ENCODE measurements at regions not wholly inside any gene's neighbourhood (a gene's known extent, or its start where the extent isn't known, plus 50 kb on each side); places are given as distances from the start of the nearest gene placed in this dataset.

GRCh38 chr11:90844041-90844440 is 621.2 kb upstream of the CHORDC1 start:
- intact Hi-C loops (cut with DNase I), result no loop called here
- DNase-seq (ENCODE audit: missing footprints), result no peak
- ATAC-seq, result no peak

GRCh38 chr11:90842681-90843080 is 619.8 kb upstream of the CHORDC1 start:
- intact Hi-C loops (cut with DNase I), result no loop called here
- DNase-seq (ENCODE audit: missing footprints), result no peak
- ATAC-seq, result no peak

- DNase-seq (ENCODE audit: missing footprints), result no peak
- intact Hi-C loops (cut with DNase I), result no loop called here
- ATAC-seq, result no peak
Measured at GRCh38 chr11:90840071-90840470, 617.2 kb upstream of the CHORDC1 start.

GRCh38 chr11:90836031-90836430 is 613.2 kb upstream of the CHORDC1 start:
- DNase-seq (ENCODE audit: missing footprints), result no peak
- intact Hi-C loops (cut with DNase I), result no loop called here
- ATAC-seq, result no peak

- DNase-seq (ENCODE audit: missing footprints), result no peak
- no peak for ATAC-seq
- intact Hi-C loops (cut with DNase I), result no loop called here
Measured at GRCh38 chr11:90823446-90823845, 600.6 kb upstream of the CHORDC1 start.

- intact Hi-C loops (cut with DNase I), result no loop called here
- ATAC-seq, result no peak
- DNase-seq (ENCODE audit: missing footprints), result no peak
Measured at GRCh38 chr11:90822996-90823395, 600.1 kb upstream of the CHORDC1 start.

DNA sequence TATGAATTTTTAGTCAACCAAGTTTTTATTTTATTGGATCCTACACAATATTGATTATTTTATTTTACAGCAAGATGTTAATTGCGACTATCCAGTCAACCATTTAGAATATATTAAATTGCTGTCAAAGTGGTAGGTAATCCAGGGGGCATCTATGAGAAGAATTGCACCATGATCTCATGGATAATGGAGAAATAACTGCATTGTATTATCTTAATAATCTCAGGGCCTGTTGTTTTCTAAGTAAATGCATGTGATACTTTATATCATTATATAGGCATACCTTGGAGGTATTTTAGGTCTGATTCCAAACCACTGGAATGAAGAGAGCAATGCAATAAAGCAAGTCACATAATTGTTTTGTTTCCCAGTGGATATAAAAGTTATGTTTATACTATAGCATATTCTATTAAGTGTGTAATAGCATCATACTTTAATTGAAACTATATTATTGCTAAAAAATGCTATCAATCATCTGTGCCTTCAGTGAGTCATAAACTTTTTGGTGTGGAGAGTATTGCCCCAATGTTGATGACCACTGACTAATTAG is 595.4 kb upstream of the CHORDC1 start:
- no peak for DNase-seq (ENCODE audit: missing footprints)
- ATAC-seq, result no peak
- intact Hi-C loops (cut with DNase I), result no loop called here

DNA sequence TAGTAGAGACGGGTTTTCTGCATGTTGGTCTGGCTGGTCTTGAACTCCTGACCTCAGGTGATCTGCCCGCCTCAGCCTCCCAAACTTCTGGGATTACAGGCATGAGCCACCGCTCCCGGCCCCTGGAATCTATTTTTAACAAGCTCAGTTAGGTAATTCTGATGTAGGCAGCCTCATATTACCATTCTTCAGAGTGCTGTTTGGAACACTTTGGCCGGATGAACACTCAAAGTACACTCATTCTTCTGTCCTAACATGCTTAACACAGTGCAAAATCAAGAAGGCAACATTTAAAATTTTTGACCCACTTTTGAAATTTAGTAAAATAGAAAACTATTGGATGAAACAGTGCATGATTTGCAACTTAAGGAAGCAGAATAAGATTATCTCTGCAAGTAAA is 586.7 kb upstream of the CHORDC1 start:
- ATAC-seq (no peak), DNase-seq (ENCODE audit: missing footprints) (no peak)
- intact Hi-C loops (cut with DNase I), result no loop called here

- DNase-seq (ENCODE audit: missing footprints), result no peak
- intact Hi-C loops (cut with DNase I), result no loop called here
- ATAC-seq, result no peak
Measured at GRCh38 chr11:90805172-90805571, 582.3 kb upstream of the CHORDC1 start.

DNA sequence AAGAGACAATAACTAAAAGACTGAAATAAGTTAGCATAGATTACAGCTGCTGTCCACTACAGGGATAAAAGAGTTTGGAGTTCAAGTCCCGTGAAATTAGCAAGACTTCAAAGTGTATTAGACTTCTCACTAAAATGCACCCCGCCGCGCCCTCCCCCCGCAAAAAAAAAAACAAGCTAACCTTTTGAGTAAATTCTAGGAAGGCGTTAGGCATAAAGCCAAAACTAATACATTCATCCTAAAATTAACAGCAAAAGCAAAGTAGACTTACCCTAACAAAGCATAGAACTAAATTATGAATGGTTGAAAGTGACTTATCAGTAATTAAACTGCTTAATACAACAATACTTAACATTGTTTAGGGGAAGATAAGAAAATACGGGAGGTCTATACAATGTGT is 581.0 kb upstream of the CHORDC1 start:
- ATAC-seq, result no peak
- intact Hi-C loops (cut with DNase I), result no loop called here
- no peak for DNase-seq (ENCODE audit: missing footprints)

GRCh38 chr11:90803366-90803765 is 580.5 kb upstream of the CHORDC1 start:
- no peak for DNase-seq (ENCODE audit: missing footprints)
- ATAC-seq, result no peak
- intact Hi-C loops (cut with DNase I), result no loop called here

- intact Hi-C loops (cut with DNase I), result no loop called here
- no peak for DNase-seq (ENCODE audit: missing footprints)
- ATAC-seq, result no peak
Measured at GRCh38 chr11:90798769-90799168, 575.9 kb upstream of the CHORDC1 start.

DNA sequence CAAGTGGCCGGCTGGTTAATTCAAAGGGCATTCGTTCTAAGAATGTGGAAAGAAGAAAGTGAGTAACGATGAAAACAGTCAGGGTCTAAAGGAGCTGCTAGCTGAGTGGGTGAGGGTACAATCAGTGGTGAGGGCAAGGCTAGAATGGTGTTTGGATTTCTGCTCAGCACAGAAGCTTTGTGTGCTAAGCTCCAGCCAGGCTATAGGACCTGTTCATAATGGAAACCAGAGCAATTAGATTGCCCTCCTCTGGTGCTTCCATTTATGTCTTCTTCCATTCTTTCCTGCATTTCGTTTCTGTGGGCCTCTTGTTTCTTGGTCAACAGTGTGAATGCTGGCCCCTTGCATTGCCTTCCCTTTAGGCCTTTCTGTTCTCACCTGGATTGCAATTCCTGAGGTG is 572.9 kb upstream of the CHORDC1 start:
- ATAC-seq, result no peak
- intact Hi-C loops (cut with DNase I), result no loop called here
- DNase-seq (ENCODE audit: missing footprints), result no peak

- DNase-seq (ENCODE audit: missing footprints) (no peak), ATAC-seq (no peak)
- intact Hi-C loops (cut with DNase I), result no loop called here
Measured at GRCh38 chr11:90788961-90789360, 566.1 kb upstream of the CHORDC1 start.

DNA sequence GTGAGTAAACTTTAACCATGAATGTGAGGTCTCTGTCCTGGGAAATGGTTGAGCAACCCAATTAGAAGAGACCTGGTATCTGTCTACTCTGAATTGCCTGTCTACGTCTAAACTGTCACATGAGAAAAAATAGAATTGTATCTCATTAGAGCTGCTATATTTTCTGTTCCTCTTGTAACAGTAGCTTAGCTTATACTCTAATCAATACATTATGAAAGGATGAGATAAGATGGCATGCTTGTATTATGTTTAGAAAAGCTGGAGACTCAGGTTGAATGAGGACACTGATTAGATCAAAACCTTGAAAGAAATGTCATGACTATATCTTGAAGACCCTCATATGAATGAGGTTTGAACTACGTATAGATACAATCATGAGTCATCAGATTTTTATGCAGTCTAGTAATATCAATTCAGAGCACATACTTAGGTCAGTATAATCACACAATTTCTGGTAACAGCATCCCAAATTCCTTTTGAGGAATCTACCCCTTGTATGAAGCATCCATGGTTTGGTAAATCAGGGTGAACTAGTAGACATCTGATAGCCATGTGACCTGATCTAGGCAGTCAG is 561.5 kb upstream of the CHORDC1 start:
- intact Hi-C loops (cut with DNase I), result no loop called here
- no peak for DNase-seq (ENCODE audit: missing footprints)
- no peak for ATAC-seq

GRCh38 chr11:90783111-90783510 is 560.3 kb upstream of the CHORDC1 start:
- intact Hi-C loops (cut with DNase I), result no loop called here
- ATAC-seq (no peak), DNase-seq (ENCODE audit: missing footprints) (no peak)

DNA sequence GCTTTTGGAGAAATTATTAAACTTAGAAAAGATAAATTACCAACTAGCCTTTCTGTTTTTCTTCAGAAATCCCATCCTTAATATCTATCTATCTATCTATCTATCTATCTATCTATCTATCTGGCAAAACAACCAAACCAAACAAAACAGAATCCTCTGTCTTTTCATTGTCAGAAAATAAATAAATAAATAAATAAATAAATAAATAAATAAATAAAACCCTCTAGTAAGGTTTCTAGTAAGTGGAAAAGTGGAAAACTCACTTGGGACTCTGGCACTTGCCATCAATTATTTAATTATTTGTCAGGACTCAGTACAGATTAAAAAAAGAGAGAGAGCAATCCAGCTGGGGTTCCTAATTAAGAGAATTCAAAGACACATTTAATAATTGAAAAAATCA is 556.2 kb upstream of the CHORDC1 start:
- intact Hi-C loops (cut with DNase I), result no loop called here
- DNase-seq (ENCODE audit: missing footprints) (no peak), ATAC-seq (no peak)

GRCh38 chr11:90775567-90776165 is 552.8 kb upstream of the CHORDC1 start:
- no peak for ATAC-seq
- intact Hi-C loops (cut with DNase I), result no loop called here

DNA sequence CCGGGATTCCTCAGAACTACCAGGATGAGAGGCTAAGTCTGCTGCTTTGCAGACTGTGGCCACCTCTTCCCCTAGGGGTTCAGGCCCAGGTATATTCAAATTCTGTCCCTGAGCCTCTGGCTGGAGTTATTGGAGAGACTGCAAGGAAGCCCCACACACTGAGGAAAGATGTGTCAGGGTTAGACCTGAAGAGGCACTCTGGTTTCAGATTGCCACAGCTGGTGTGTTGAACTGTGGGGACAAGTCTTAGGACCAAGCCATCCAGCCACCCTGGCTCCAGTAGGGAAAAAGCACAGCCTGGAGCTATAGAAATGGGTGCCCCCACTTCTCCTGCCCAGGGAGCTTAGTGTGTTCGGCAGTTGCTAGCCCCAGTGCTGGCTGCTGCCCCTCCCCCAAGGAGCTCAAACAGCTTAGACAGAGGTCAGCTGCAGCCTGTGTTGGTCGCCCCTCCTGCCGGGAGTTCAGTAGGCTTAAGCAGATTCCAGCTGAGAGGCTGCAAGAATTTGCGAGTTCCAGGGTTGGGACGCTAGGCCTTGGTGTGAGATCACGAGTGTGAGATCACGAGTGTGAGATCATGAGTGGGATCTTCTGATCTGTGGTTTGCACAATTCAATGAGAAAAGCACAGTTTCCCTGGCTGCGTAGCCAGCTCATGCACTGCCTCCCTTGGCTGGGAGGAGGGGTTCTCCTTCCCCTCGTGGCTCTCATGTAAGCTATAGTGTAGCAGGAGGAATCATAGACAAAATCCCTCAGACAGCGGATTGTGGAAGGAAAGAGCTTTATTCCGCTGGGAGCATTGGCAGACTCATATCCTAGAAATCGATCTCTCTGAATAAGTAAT is 552.1 kb upstream of the CHORDC1 start:
- ATAC-seq (no peak), DNase-seq (ENCODE audit: missing footprints) (no peak)
- intact Hi-C loops (cut with DNase I), result no loop called here

More at GRCh38 chr11:90775567-90776165, 552.8 kb upstream of the CHORDC1 start:
- DNase-seq (ENCODE audit: missing footprints), result no peak

DNA sequence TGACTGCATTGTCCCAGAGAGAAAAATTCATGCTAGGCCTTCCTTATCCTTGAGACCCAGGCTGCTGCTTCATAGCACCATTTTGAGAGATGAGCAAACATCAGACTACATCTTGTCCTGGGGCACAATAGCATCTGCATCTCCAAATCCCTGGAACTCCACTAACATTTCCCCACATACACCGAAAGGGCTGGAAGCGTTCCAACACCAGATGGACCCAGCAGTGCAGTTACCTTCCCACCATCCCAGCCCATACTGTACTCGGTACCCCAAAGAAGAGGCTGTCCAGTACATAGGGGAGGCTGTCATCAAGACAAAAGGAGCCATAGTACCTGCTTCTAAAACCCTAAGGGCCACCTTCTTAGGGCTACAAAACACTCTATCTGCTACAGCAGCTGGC is 547.2 kb upstream of the CHORDC1 start:
- no peak for ATAC-seq
- intact Hi-C loops (cut with DNase I), result no loop called here
- DNase-seq (ENCODE audit: missing footprints), result no peak
